AML-193 (cell line): ENCODE measurements at regions not wholly inside any gene's neighbourhood (a gene's known extent, or its start where the extent isn't known, plus 50 kb on each side); places are given as distances from the start of the nearest gene placed in this dataset.

ENCODE experiments used
- DNase-seq, 2 experiments: peaks; one replicate each; lab custom pipeline; 2025; lab: John Stamatoyannopoulos, UW

- no peak for DNase-seq
Observed at GRCh38 chr10:84053626-84054025, 85.7 kb upstream of the GHITM start.

- no peak for DNase-seq
Observed at GRCh38 chr10:84054743-84055142, 84.6 kb upstream of the GHITM start.

- no peak for DNase-seq
Observed at GRCh38 chr10:84059526-84059925, 79.8 kb upstream of the GHITM start.

GRCh38 chr10:84063440-84063839 is 75.9 kb upstream of the GHITM start:
- DNase-seq: no peak

GRCh38 chr10:84065804-84066601 is 73.3 kb upstream of the GHITM start:
- DNase-seq: no peak

GRCh38 chr10:84074521-84074920 is 64.8 kb upstream of the GHITM start:
- no peak for DNase-seq

- no peak for DNase-seq
Observed at GRCh38 chr10:84075226-84076046, 63.9 kb upstream of the GHITM start.

- no peak for DNase-seq
Observed at GRCh38 chr10:84076047-84076388, 63.3 kb upstream of the GHITM start.

- no peak for DNase-seq
Observed at GRCh38 chr10:84076540-84077195, 62.6 kb upstream of the GHITM start.

GRCh38 chr10:84077768-84078167 is 61.5 kb upstream of the GHITM start:
- no peak for DNase-seq

- DNase-seq: no peak
Observed at GRCh38 chr10:84078771-84079170, 60.5 kb upstream of the GHITM start.

GRCh38 chr10:84084342-84084741 is 55.0 kb upstream of the GHITM start:
- DNase-seq: no peak

GRCh38 chr10:84087202-84087601 is 52.1 kb upstream of the GHITM start:
- no peak for DNase-seq

- no peak for DNase-seq
Observed at GRCh38 chr10:84088626-84089025, 50.7 kb upstream of the GHITM start.

GRCh38 chr10:84089162-84089561 is 50.1 kb upstream of the GHITM start:
- DNase-seq: no peak
